A204.1 (cell line): ENCODE measurements at regions not wholly inside any gene's neighbourhood (a gene's known extent, or its start where the extent isn't known, plus 50 kb on each side); places are given as distances from the start of the nearest gene placed in this dataset.
"Not testable (repeated sequence)": the region's sequence is repeated elsewhere in the genome, so short reads cannot be mapped to it uniquely, and the experiment has no call there.

Source experiments
- FAIRE-seq: peaks from 2 replicates; lab custom pipeline; 2012; peaks lifted over from hg19 to GRCh38; lab: Jason Lieb, UNC

GRCh38 chr3:40645883-40646282 is 121.1 kb downstream of the ZNF621 start:
- no peak for FAIRE-seq

GRCh38 chr3:40649346-40649745 is 124.6 kb downstream of the ZNF621 start:
- FAIRE-seq: no peak

GRCh38 chr3:40652072-40652471 is 127.3 kb downstream of the ZNF621 start:
- no peak for FAIRE-seq

GRCh38 chr3:40653001-40653400 is 128.2 kb downstream of the ZNF621 start:
- no peak for FAIRE-seq

GRCh38 chr3:40653878-40654277 is 129.1 kb downstream of the ZNF621 start:
- FAIRE-seq: no peak

GRCh38 chr3:40655551-40655950 is 130.8 kb downstream of the ZNF621 start:
- no peak for FAIRE-seq

- FAIRE-seq: no peak
These were observed 132.9 kb downstream of the ZNF621 start for GRCh38 chr3:40657623-40658022.

GRCh38 chr3:40658305-40658704 is 133.5 kb downstream of the ZNF621 start:
- FAIRE-seq: no peak

GRCh38 chr3:40660554-40660953 is 135.8 kb downstream of the ZNF621 start:
- no peak for FAIRE-seq

GRCh38 chr3:40661284-40661683 is 136.5 kb downstream of the ZNF621 start:
- no peak for FAIRE-seq

- no peak for FAIRE-seq
These were observed 138.5 kb downstream of the ZNF621 start for GRCh38 chr3:40663280-40663679.

GRCh38 chr3:40669176-40669575 is 144.4 kb downstream of the ZNF621 start:
- FAIRE-seq: no peak

- no peak for FAIRE-seq
These were observed 148.1 kb downstream of the ZNF621 start for GRCh38 chr3:40672861-40673260.

GRCh38 chr3:40677321-40677720 is 152.6 kb downstream of the ZNF621 start:
- FAIRE-seq: no peak

GRCh38 chr3:40677749-40678148 is 153.0 kb downstream of the ZNF621 start:
- FAIRE-seq: no peak

GRCh38 chr3:40679290-40679689 is 154.5 kb downstream of the ZNF621 start:
- no peak for FAIRE-seq

GRCh38 chr3:40680685-40681657 is 156.2 kb downstream of the ZNF621 start:
- no peak for FAIRE-seq

- FAIRE-seq: no peak
These were observed 156.9 kb downstream of the ZNF621 start for GRCh38 chr3:40681658-40682055.

GRCh38 chr3:40689837-40690236 is 165.1 kb downstream of the ZNF621 start:
- FAIRE-seq: no peak

GRCh38 chr3:40690749-40691451 is 166.1 kb downstream of the ZNF621 start:
- FAIRE-seq: no peak

- no peak for FAIRE-seq
These were observed 166.7 kb downstream of the ZNF621 start for GRCh38 chr3:40691452-40691861.

- FAIRE-seq: no peak
These were observed 171.1 kb downstream of the ZNF621 start for GRCh38 chr3:40695848-40696247.

- not testable (repeated sequence) for FAIRE-seq
These were observed 173.9 kb downstream of the ZNF621 start for GRCh38 chr3:40698611-40699010.
